ENCODE measurements at regions not wholly inside any gene's neighbourhood (a gene's known extent, or its start where the extent isn't known, plus 50 kb on each side); places are given as distances from the start of the nearest gene placed in this dataset.

- intact Hi-C loops (cut with DNase I): no loop called here
Measured at GRCh38 chr1:4963251-4963650, 308.8 kb downstream of the AJAP1 start.

GRCh38 chr1:4962836-4963235 lies 308.4 kb downstream of the AJAP1 start:
- Histone ChIP-seq H3K4me3 (ENCODE audit: low read length in 3 of 3) (no peak overlapping the region), H3K9me3 (ENCODE audit: control insufficient read depth in 2 of 3, insufficient read depth in 1 of 3, low read length in 3 of 3) (no peaks in the 10 kb centered on the region), H3K36me3 (ENCODE audit: control insufficient read depth in 2 of 3, insufficient read depth in 3 of 3, low read length in 3 of 3) (no peaks in the 10 kb centered on the region), H3K27ac (ENCODE audit: low read depth in 2 of 2, low read length in 2 of 2) (no peak overlapping the region), H3K9ac (ENCODE audit: low read length in 3 of 3) (no peak overlapping the region), H3K4me1 (ENCODE audit: control insufficient read depth in 2 of 3, insufficient read depth in 2 of 3, low read depth in 1 of 3, low read length in 3 of 3) (peaks cover 0 to 2% (median 0%) of the 10 kb centered on the region in 3 donors), H3K27me3 (ENCODE audit: control insufficient read depth, insufficient read depth, low read length) (no peaks in the 10 kb centered on the region)
- no peak for TF ChIP-seq CTCF (IDR thresholded peaks at IDR 0.05; ENCODE audit: borderline replicate concordance, extremely low read depth, insufficient read depth)
- intact Hi-C loops (cut with DNase I): no loop called here
- DNase-seq (no peak), FAIRE-seq (no peak)

More at GRCh38 chr1:4963251-4963650, 308.8 kb downstream of the AJAP1 start:
- no peak for DNase-seq
- no peak for FAIRE-seq
- Histone ChIP-seq H3K9ac (ENCODE audit: low read length in 3 of 3) (no peak overlapping the region), H3K27ac (ENCODE audit: low read depth in 2 of 2, low read length in 2 of 2) (no peak overlapping the region), H3K36me3 (ENCODE audit: control insufficient read depth in 2 of 3, insufficient read depth in 3 of 3, low read length in 3 of 3) (no peaks in the 10 kb centered on the region), H3K27me3 (ENCODE audit: control insufficient read depth, insufficient read depth, low read length) (no peaks in the 10 kb centered on the region), H3K4me1 (ENCODE audit: control insufficient read depth in 2 of 3, insufficient read depth in 2 of 3, low read depth in 1 of 3, low read length in 3 of 3) (peaks cover 0 to 2% (median 0%) of the 10 kb centered on the region in 3 donors), H3K4me3 (ENCODE audit: low read length in 3 of 3) (no peak overlapping the region), H3K9me3 (ENCODE audit: control insufficient read depth in 2 of 3, insufficient read depth in 1 of 3, low read length in 3 of 3) (no peaks in the 10 kb centered on the region)
- no peak for TF ChIP-seq CTCF (IDR thresholded peaks at IDR 0.05; ENCODE audit: borderline replicate concordance, extremely low read depth, insufficient read depth)

DNA sequence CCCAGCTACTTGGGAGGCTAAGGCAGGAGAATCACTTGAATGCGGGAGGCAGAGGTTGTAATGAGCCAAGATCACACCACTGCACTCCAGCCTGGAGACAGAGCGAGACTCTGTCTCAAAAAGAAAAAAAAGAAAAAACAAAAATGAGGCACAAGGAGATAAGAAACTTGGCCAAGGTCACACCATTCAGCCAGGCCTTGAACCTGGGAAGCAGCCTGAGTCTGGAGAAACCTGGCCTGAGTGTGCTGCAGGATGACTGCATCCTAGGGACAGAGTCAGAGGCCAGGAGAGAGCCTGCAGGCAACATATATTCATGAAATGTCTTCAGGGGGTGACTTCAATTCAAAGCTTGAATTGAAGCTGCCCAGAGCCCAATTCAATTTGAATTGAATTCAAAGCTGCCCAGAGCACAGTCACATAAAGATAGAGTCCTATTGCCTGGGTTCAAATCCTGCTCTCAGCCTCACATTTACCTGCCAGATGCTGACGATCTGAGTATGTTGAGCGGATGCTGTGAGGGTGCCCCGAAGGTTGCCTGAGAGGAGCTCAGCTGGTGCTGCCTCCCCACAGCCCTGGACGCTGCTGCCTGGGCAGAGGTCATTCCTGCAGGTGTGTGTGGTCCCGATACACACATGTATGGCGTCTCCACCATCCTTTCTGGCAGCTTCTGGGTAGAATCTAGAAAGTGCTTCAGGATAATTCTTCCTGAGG lies 307.7 kb downstream of the AJAP1 start:
- no peak for FAIRE-seq
- Histone ChIP-seq H3K27me3 (ENCODE audit: control insufficient read depth, insufficient read depth, low read length) (no peaks in the 10 kb centered on the region), H3K27ac (ENCODE audit: low read depth in 2 of 2, low read length in 2 of 2) (no peak overlapping the region), H3K9ac (ENCODE audit: low read length in 3 of 3) (no peak overlapping the region), H3K4me3 (ENCODE audit: low read length in 3 of 3) (no peak overlapping the region), H3K36me3 (ENCODE audit: control insufficient read depth in 2 of 3, insufficient read depth in 3 of 3, low read length in 3 of 3) (no peaks in the 10 kb centered on the region), H3K9me3 (ENCODE audit: control insufficient read depth in 2 of 3, insufficient read depth in 1 of 3, low read length in 3 of 3) (no peaks in the 10 kb centered on the region), H3K4me1 (ENCODE audit: control insufficient read depth in 2 of 3, insufficient read depth in 2 of 3, low read depth in 1 of 3, low read length in 3 of 3) (peaks cover 0 to 2% (median 0%) of the 10 kb centered on the region in 3 donors)
- intact Hi-C loops (cut with DNase I): no loop called here
- DNase-seq: no peak
- TF ChIP-seq CTCF (IDR thresholded peaks at IDR 0.05; ENCODE audit: borderline replicate concordance, extremely low read depth, insufficient read depth): no peak
